ENCODE measurements at regions not wholly inside any gene's neighbourhood (a gene's known extent, or its start where the extent isn't known, plus 50 kb on each side); places are given as distances from the start of the nearest gene placed in this dataset.

- Histone ChIP-seq H3K36me3 (ENCODE audit: control insufficient read depth, insufficient read depth, low read length) (no peaks in the 10 kb centered on the region), H3K9ac (ENCODE audit: insufficient read depth, low read length) (no peak overlapping the region), H2AFZ (ENCODE audit: low read length) (no peak overlapping the region), H3K79me2 (ENCODE audit: control insufficient read depth, insufficient read depth, low read length) (no peaks in the 10 kb centered on the region), H3K27ac (ENCODE audit: insufficient read depth, low read length) (no peak overlapping the region), H4K20me1 (ENCODE audit: control insufficient read depth, extremely low read depth, insufficient read depth, low read length) (no peaks in the 10 kb centered on the region), H3K9me3 (ENCODE audit: control insufficient read depth, insufficient read depth, low read depth, low read length) (no peaks in the 10 kb centered on the region), H3K4me3 (replicated peaks in 1 of 4; ENCODE audit: control extremely low read depth in 1 of 4, insufficient read depth in 1 of 4, low read depth in 3 of 4, low read length in 4 of 4) (no peak overlapping the region), H3K4me1 (ENCODE audit: control insufficient read depth, extremely low read depth, insufficient read depth, low read length) (no peaks in the 10 kb centered on the region), H3K4me2 (ENCODE audit: extremely low read depth, insufficient read depth, low read length) (no peak overlapping the region), H3K27me3 (ENCODE audit: control insufficient read depth, insufficient read depth, low read length) (no peaks in the 10 kb centered on the region)
- no peak for DNase-seq (ENCODE audit: low read depth in 2 of 2)
- TF ChIP-seq CTCF (conservative IDR thresholded peaks at IDR 0.05 in 1 of 2, IDR thresholded peaks at IDR 0.05 in 1 of 2; ENCODE audit: low read depth in 1 of 2, low read length in 2 of 2) (no peak), EZH2 (IDR thresholded peaks at IDR 0.05; ENCODE audit: low read length, missing control alignments) (no peak)
Measured at GRCh38 chr13:111636804-111637203, 316.4 kb downstream of the TEX29 start.

GRCh38 chr13:111637365-111637764 lies 316.9 kb downstream of the TEX29 start:
- H3K9ac ChIP-seq (ENCODE audit: insufficient read depth, low read length) = no peak overlapping the region
- H3K4me2 ChIP-seq (ENCODE audit: extremely low read depth, insufficient read depth, low read length) = no peak overlapping the region
- H3K9me3 ChIP-seq (ENCODE audit: control insufficient read depth, insufficient read depth, low read depth, low read length) = no peaks in the 10 kb centered on the region
- H4K20me1 ChIP-seq (ENCODE audit: control insufficient read depth, extremely low read depth, insufficient read depth, low read length) = no peaks in the 10 kb centered on the region
- H3K4me1 ChIP-seq (ENCODE audit: control insufficient read depth, extremely low read depth, insufficient read depth, low read length) = no peaks in the 10 kb centered on the region
- H3K79me2 ChIP-seq (ENCODE audit: control insufficient read depth, insufficient read depth, low read length) = no peaks in the 10 kb centered on the region
- DNase-seq (ENCODE audit: low read depth in 2 of 2) = no peak
- H3K4me3 ChIP-seq (replicated peaks in 1 of 4; ENCODE audit: control extremely low read depth in 1 of 4, insufficient read depth in 1 of 4, low read depth in 3 of 4, low read length in 4 of 4) = no peak overlapping the region
- TF ChIP-seq CTCF (conservative IDR thresholded peaks at IDR 0.05 in 1 of 2, IDR thresholded peaks at IDR 0.05 in 1 of 2; ENCODE audit: low read depth in 1 of 2, low read length in 2 of 2) (no peak), EZH2 (IDR thresholded peaks at IDR 0.05; ENCODE audit: low read length, missing control alignments) (no peak)
- no peak overlapping the region for H3K27ac ChIP-seq (ENCODE audit: insufficient read depth, low read length)
- H3K36me3 ChIP-seq (ENCODE audit: control insufficient read depth, insufficient read depth, low read length) = no peaks in the 10 kb centered on the region
- H2AFZ ChIP-seq (ENCODE audit: low read length) = no peak overlapping the region
- no peaks in the 10 kb centered on the region for H3K27me3 ChIP-seq (ENCODE audit: control insufficient read depth, insufficient read depth, low read length)

- Histone ChIP-seq H3K4me3 (replicated peaks in 1 of 4; ENCODE audit: control extremely low read depth in 1 of 4, insufficient read depth in 1 of 4, low read depth in 3 of 4, low read length in 4 of 4) (no peak overlapping the region), H3K36me3 (ENCODE audit: control insufficient read depth, insufficient read depth, low read length) (no peaks in the 10 kb centered on the region), H3K27ac (ENCODE audit: insufficient read depth, low read length) (no peak overlapping the region), H4K20me1 (ENCODE audit: control insufficient read depth, extremely low read depth, insufficient read depth, low read length) (no peaks in the 10 kb centered on the region), H3K27me3 (ENCODE audit: control insufficient read depth, insufficient read depth, low read length) (no peaks in the 10 kb centered on the region), H3K4me1 (ENCODE audit: control insufficient read depth, extremely low read depth, insufficient read depth, low read length) (no peaks in the 10 kb centered on the region), H3K9me3 (ENCODE audit: control insufficient read depth, insufficient read depth, low read depth, low read length) (no peaks in the 10 kb centered on the region), H3K9ac (ENCODE audit: insufficient read depth, low read length) (no peak overlapping the region), H3K4me2 (ENCODE audit: extremely low read depth, insufficient read depth, low read length) (no peak overlapping the region), H2AFZ (ENCODE audit: low read length) (no peak overlapping the region), H3K79me2 (ENCODE audit: control insufficient read depth, insufficient read depth, low read length) (no peaks in the 10 kb centered on the region)
- DNase-seq (ENCODE audit: low read depth in 2 of 2) = no peak
- no peak for TF ChIP-seq CTCF (conservative IDR thresholded peaks at IDR 0.05 in 1 of 2, IDR thresholded peaks at IDR 0.05 in 1 of 2; ENCODE audit: low read depth in 1 of 2, low read length in 2 of 2)
- TF ChIP-seq EZH2 (IDR thresholded peaks at IDR 0.05; ENCODE audit: low read length, missing control alignments) = no peak
Measured at GRCh38 chr13:111638233-111638632, 317.8 kb downstream of the TEX29 start.
